HG02759 (cell line): ENCODE measurements at regions not wholly inside any gene's neighbourhood (a gene's known extent, or its start where the extent isn't known, plus 50 kb on each side); places are given as distances from the start of the nearest gene placed in this dataset.
"Not testable (repeated sequence)": the region's sequence is repeated elsewhere in the genome, so short reads cannot be mapped to it uniquely, and the experiment has no call there.

Experiments
- ATAC-seq: cut with Tn5 transposase; IDR thresholded peaks from one replicate; pipeline ENCODE4 v1.9.1; 2021; ENCODE audit warnings: mild to moderate bottlenecking, moderate library complexity; ENCODE audit not compliant: unreplicated experiment

GRCh38 chr9:42568942-42569556 is 385.6 kb downstream of the SPATA31A6 start:
- not testable (repeated sequence) for ATAC-seq

DNA sequence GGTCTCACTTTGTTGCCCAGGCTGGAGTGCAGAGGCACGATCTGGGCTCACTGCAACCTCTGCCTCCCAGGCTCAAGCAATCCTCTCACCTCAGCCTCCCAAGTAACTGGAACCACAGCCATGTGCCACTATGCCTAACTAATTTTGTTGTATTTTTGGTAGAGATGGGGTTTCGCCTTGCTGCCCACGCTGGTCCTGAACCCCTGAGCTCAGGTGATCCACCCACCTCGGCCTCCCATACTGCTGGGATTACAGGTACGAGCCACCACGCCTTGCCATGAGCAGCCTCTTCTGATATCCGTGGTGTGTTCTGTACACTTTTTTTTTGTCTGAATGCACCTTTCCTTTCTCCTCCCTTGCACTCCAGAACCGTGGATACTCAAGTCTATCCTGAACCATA is 394.4 kb downstream of the SPATA31A6 start:
- not testable (repeated sequence) for ATAC-seq
